ENCODE measurements at regions not wholly inside any gene's neighbourhood (a gene's known extent, or its start where the extent isn't known, plus 50 kb on each side); places are given as distances from the start of the nearest gene placed in this dataset.

DNA sequence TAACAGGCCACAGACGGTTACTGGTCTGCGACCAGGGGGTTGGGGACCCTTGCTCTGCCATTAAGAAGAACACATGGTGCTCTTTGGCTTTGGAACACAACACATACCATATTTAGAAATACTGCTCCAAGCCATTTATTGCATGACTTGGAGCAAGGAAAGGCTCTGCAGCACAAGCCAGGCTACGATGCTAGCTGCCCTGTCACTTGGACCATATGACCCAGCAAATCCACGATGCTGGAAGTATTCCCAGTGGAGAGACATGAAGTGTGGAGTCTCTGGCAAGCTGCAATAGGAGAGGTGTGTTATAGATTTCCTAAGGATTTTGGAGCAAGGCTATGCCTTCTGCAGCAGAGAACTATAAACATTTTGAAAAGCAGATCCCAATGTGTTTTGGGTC is 171.2 kb downstream of the HAUS1 start:
- TF ChIP-seq, protein P1, sequence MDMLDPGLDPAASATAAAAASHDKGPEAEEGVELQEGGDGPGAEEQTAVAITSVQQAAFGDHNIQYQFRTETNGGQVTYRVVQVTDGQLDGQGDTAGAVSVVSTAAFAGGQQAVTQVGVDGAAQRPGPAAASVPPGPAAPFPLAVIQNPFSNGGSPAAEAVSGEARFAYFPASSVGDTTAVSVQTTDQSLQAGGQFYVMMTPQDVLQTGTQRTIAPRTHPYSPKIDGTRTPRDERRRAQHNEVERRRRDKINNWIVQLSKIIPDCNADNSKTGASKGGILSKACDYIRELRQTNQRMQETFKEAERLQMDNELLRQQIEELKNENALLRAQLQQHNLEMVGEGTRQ (IDR thresholded peaks at IDR 0.05): no peak
- TF ChIP-seq, protein P2, sequence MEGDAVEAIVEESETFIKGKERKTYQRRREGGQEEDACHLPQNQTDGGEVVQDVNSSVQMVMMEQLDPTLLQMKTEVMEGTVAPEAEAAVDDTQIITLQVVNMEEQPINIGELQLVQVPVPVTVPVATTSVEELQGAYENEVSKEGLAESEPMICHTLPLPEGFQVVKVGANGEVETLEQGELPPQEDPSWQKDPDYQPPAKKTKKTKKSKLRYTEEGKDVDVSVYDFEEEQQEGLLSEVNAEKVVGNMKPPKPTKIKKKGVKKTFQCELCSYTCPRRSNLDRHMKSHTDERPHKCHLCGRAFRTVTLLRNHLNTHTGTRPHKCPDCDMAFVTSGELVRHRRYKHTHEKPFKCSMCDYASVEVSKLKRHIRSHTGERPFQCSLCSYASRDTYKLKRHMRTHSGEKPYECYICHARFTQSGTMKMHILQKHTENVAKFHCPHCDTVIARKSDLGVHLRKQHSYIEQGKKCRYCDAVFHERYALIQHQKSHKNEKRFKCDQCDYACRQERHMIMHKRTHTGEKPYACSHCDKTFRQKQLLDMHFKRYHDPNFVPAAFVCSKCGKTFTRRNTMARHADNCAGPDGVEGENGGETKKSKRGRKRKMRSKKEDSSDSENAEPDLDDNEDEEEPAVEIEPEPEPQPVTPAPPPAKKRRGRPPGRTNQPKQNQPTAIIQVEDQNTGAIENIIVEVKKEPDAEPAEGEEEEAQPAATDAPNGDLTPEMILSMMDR (IDR thresholded peaks at IDR 0.05): no peak
- TF ChIP-seq BHLHE40 (IDR thresholded peaks at IDR 0.05; ENCODE audit: low read depth, low read length): no peak
- TF ChIP-seq POLR2A (IDR thresholded peaks at IDR 0.05; ENCODE audit: low read length): no peak
- TF ChIP-seq EP300 (IDR thresholded peaks at IDR 0.05): no peak

Data from A549 (cell line).